ENCODE measurements at regions not wholly inside any gene's neighbourhood (a gene's known extent, or its start where the extent isn't known, plus 50 kb on each side); places are given as distances from the start of the nearest gene placed in this dataset.

GRCh38 chr7:98764946-98765345 is 104.9 kb downstream of the TMEM130 start:
- TF ChIP-seq, protein P1, sequence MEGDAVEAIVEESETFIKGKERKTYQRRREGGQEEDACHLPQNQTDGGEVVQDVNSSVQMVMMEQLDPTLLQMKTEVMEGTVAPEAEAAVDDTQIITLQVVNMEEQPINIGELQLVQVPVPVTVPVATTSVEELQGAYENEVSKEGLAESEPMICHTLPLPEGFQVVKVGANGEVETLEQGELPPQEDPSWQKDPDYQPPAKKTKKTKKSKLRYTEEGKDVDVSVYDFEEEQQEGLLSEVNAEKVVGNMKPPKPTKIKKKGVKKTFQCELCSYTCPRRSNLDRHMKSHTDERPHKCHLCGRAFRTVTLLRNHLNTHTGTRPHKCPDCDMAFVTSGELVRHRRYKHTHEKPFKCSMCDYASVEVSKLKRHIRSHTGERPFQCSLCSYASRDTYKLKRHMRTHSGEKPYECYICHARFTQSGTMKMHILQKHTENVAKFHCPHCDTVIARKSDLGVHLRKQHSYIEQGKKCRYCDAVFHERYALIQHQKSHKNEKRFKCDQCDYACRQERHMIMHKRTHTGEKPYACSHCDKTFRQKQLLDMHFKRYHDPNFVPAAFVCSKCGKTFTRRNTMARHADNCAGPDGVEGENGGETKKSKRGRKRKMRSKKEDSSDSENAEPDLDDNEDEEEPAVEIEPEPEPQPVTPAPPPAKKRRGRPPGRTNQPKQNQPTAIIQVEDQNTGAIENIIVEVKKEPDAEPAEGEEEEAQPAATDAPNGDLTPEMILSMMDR (IDR thresholded peaks at IDR 0.05): no peak
- no peak for TF ChIP-seq POLR2A (IDR thresholded peaks at IDR 0.05)

All from uterus (tissue), 2 donors.